Ureter (tissue), 1 donor: ENCODE measurements at regions not wholly inside any gene's neighbourhood (a gene's known extent, or its start where the extent isn't known, plus 50 kb on each side); places are given as distances from the start of the nearest gene placed in this dataset.

Source experiments
- DNase-seq: peaks from one replicate; pipeline ENCODE4 v3.0.0-alpha.2; 2020; ENCODE audit warnings: low spot score
- donor health status: DM: yes; HTN: yes; CAD: no.

- no peak for DNase-seq
Measured at GRCh38 chr3:117887031-117887430, 1147.6 kb downstream of the IGSF11 start.

GRCh38 chr3:117887901-117888300 is 1146.7 kb downstream of the IGSF11 start:
- no peak for DNase-seq

GRCh38 chr3:117892431-117892841 is 1142.2 kb downstream of the IGSF11 start:
- DNase-seq = no peak

- no peak for DNase-seq
Measured at GRCh38 chr3:117893001-117893400, 1141.6 kb downstream of the IGSF11 start.

- no peak for DNase-seq
Measured at GRCh38 chr3:117893638-117894037, 1141.0 kb downstream of the IGSF11 start.

GRCh38 chr3:117898722-117899522 is 1135.7 kb downstream of the IGSF11 start:
- DNase-seq = no peak

- no peak for DNase-seq
Measured at GRCh38 chr3:117903226-117903625, 1131.4 kb downstream of the IGSF11 start.

- no peak for DNase-seq
Measured at GRCh38 chr3:117910820-117911521, 1123.7 kb downstream of the IGSF11 start.

GRCh38 chr3:117912352-117912751 is 1122.3 kb downstream of the IGSF11 start:
- DNase-seq = no peak

- DNase-seq = no peak
Measured at GRCh38 chr3:117914540-117915100, 1120.0 kb downstream of the IGSF11 start.

GRCh38 chr3:117916839-117917238 is 1117.8 kb downstream of the IGSF11 start:
- no peak for DNase-seq

GRCh38 chr3:117919621-117920020 is 1115.0 kb downstream of the IGSF11 start:
- no peak for DNase-seq

- no peak for DNase-seq
Measured at GRCh38 chr3:117920253-117920898, 1114.3 kb downstream of the IGSF11 start.

- no peak for DNase-seq
Measured at GRCh38 chr3:117921411-117921810, 1113.2 kb downstream of the IGSF11 start.

- DNase-seq = no peak
Measured at GRCh38 chr3:117922039-117922438, 1112.6 kb downstream of the IGSF11 start.

- DNase-seq = no peak
Measured at GRCh38 chr3:117926819-117927218, 1107.8 kb downstream of the IGSF11 start.

- DNase-seq = no peak
Measured at GRCh38 chr3:117927825-117928224, 1106.8 kb downstream of the IGSF11 start.

- no peak for DNase-seq
Measured at GRCh38 chr3:117928836-117929235, 1105.8 kb downstream of the IGSF11 start.

- DNase-seq = no peak
Measured at GRCh38 chr3:117932441-117932840, 1102.2 kb downstream of the IGSF11 start.

GRCh38 chr3:117936159-117936558 is 1098.5 kb downstream of the IGSF11 start:
- DNase-seq = no peak

GRCh38 chr3:117938974-117939373 is 1095.7 kb downstream of the IGSF11 start:
- no peak for DNase-seq

- no peak for DNase-seq
Measured at GRCh38 chr3:117939425-117940027, 1095.1 kb downstream of the IGSF11 start.
